ENCODE measurements at regions not wholly inside any gene's neighbourhood (a gene's known extent, or its start where the extent isn't known, plus 50 kb on each side); places are given as distances from the start of the nearest gene placed in this dataset.

DNA sequence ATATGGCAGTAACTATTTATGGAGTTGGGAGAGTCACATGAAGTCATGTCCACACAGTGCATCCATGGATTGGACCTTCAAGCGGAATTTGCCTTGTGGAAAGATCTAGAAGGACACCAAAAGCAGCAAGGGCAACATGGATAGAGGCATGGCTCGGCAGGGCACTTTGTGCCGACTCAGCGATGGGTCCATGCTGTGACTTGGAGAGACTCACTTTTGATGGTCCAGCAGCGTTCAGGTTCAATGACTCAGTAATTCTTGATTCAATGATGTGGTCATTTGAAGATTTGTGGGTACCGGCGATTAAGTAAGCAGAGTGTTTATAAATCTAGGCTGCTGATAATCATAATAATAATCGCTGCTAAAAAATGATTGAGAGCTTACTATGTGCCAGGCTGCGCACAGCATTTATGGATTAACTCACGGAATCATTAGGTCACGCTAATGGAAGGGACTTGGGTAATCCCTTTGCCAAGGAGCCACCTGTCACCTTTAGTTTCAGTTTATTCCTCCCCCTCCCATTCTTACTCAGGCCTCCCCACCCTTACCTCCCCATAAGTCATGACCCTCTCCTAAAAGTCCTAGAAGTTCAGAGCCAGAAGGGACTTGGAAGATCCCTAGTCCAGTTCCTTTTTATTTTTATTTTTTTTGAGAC, 127.5 kb upstream of the CRHR1 start:
- no peak overlapping the region for H3K4me3 ChIP-seq (ENCODE audit: control insufficient read depth, low read depth, low read length)
- TF ChIP-seq, protein P1, sequence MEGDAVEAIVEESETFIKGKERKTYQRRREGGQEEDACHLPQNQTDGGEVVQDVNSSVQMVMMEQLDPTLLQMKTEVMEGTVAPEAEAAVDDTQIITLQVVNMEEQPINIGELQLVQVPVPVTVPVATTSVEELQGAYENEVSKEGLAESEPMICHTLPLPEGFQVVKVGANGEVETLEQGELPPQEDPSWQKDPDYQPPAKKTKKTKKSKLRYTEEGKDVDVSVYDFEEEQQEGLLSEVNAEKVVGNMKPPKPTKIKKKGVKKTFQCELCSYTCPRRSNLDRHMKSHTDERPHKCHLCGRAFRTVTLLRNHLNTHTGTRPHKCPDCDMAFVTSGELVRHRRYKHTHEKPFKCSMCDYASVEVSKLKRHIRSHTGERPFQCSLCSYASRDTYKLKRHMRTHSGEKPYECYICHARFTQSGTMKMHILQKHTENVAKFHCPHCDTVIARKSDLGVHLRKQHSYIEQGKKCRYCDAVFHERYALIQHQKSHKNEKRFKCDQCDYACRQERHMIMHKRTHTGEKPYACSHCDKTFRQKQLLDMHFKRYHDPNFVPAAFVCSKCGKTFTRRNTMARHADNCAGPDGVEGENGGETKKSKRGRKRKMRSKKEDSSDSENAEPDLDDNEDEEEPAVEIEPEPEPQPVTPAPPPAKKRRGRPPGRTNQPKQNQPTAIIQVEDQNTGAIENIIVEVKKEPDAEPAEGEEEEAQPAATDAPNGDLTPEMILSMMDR (conservative IDR thresholded peaks at IDR 0.05; ENCODE audit: control insufficient read depth, insufficient read depth, low read depth, low read length) = no peak
- no peak for DNase-seq (ENCODE audit: low read depth)

DNA sequence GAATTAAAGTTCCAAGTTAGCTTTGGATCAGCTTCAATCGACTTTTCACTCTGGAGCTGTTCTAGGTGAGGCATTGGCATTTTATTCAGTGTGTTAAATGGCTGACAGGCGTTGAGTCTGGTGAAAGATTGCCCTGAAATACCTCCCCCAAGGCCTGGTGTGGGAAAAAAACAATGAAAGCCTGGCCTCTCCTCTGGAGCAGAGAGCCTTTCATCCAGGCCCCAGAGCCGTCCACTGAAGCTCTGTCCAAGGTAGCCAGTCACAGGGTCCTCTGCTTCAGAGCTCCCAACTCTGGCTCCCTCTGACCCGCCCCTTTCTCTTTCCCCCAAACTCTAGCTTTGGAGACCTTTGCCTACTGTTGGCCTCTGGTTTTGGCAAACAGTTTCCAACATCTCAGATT, 123.6 kb upstream of the CRHR1 start:
- H3K4me3 ChIP-seq (ENCODE audit: control insufficient read depth, low read depth, low read length) = no peak overlapping the region
- TF ChIP-seq, protein P1 (conservative IDR thresholded peaks at IDR 0.05; ENCODE audit: control insufficient read depth, insufficient read depth, low read depth, low read length) = no peak
- DNase-seq (ENCODE audit: low read depth) = no peak

DNA sequence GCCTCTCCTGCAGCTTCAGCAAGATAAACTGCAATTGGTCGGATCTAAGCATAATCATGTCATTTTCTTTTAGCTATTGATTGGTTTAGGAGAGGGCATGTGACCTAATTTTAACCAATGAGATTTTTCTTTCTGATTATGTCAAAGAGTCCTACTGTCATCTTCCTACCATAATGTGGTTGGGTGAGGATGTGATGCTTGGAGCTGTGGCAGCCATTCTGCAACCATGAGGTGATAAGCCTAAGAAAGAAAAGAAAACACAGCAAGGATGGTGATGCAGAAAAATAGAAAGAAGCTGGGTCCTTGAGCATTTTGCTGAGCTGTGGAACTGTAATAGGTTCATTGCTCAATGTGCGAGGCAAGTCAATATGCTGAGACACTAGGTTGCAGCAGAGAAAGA, 121.7 kb upstream of the CRHR1 start:
- no peak for DNase-seq (ENCODE audit: low read depth)

DNA sequence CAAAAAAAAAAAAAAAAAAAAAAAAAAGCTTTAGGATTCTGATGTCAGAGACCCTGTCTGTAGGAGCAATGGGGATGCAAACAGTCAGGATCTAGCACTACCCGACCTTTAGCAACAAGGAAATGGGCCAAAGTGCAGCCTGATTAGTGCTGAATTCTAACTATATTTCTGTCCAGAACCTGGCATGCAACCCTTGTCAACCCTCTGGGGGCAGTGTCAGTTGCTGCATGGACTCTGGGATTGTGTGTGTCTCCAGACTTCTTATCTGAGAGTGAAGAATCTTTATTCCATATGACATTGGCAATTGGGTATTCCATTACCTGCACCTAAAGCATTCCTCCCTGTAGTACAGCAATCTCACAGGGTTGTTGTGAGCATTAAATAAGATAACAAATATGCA, 120.3 kb upstream of the CRHR1 start:
- TF ChIP-seq, protein P1 (conservative IDR thresholded peaks at IDR 0.05; ENCODE audit: control insufficient read depth, insufficient read depth, low read depth, low read length) = no peak

More for the DNA sequence above, 121.7 kb upstream of the CRHR1 start:
- TF ChIP-seq, protein P1 (conservative IDR thresholded peaks at IDR 0.05; ENCODE audit: control insufficient read depth, insufficient read depth, low read depth, low read length) = no peak
- H3K4me3 ChIP-seq (ENCODE audit: control insufficient read depth, low read depth, low read length) = no peak overlapping the region

DNA sequence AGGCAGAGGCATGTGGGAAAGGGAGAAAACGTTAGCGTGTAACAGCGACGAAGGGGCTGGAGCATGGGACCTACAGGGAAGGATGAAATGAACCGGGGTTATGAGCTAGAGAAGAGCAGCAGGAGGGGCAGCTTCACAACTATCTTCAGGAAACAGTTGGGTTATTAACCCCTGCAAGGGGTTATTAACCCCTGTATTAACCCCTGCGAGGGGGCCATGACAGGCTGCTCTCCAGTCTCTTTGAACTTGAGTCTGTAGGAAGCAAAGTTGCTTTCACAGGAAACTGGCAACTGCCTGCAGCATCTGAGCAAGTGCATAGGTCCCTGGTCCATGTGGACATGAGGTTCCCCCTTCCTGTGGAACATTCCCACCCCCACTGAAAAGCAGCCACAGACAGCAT, 119.2 kb upstream of the CRHR1 start:
- DNase-seq (ENCODE audit: low read depth) = no peak
- TF ChIP-seq, protein P1 (conservative IDR thresholded peaks at IDR 0.05; ENCODE audit: control insufficient read depth, insufficient read depth, low read depth, low read length) = no peak
- H3K4me3 ChIP-seq (ENCODE audit: control insufficient read depth, low read depth, low read length) = no peak overlapping the region

More for the DNA sequence above, 120.3 kb upstream of the CRHR1 start:
- no peak overlapping the region for H3K4me3 ChIP-seq (ENCODE audit: control insufficient read depth, low read depth, low read length)
- DNase-seq (ENCODE audit: low read depth) = no peak

DNA sequence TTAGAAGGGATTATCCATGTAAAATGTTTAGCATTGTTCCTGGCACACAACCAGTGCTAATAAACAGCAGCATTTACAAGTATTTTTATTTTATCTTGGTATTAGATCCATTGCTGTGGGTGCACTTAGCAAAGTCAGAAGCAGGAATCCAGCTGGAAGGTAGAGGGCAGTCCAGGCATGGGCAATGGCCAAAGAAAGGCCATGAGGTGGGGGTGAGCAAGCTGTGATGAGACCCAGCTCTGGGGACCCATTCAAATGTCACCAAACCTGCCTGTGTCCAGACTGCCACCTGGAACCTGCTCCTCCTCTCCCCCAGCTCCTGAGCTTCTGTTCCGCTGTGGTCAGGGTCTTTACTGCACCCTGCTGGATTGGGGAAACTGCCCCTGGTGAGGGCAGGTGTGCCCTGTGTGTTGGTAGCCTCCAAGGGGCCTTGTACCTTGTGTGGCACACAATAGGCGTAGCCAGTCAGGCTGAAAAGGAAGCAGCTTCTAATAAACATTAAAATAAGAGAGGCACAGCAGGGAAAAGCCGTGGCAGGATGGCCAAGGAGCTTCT, 118.0 kb upstream of the CRHR1 start:
- H3K4me3 ChIP-seq (ENCODE audit: control insufficient read depth, low read depth, low read length) = no peak overlapping the region
- no peak for DNase-seq (ENCODE audit: low read depth)
- TF ChIP-seq, protein P1 (conservative IDR thresholded peaks at IDR 0.05; ENCODE audit: control insufficient read depth, insufficient read depth, low read depth, low read length) = no peak
